ENCODE measurements at regions not wholly inside any gene's neighbourhood (a gene's known extent, or its start where the extent isn't known, plus 50 kb on each side); places are given as distances from the start of the nearest gene placed in this dataset.

DNA sequence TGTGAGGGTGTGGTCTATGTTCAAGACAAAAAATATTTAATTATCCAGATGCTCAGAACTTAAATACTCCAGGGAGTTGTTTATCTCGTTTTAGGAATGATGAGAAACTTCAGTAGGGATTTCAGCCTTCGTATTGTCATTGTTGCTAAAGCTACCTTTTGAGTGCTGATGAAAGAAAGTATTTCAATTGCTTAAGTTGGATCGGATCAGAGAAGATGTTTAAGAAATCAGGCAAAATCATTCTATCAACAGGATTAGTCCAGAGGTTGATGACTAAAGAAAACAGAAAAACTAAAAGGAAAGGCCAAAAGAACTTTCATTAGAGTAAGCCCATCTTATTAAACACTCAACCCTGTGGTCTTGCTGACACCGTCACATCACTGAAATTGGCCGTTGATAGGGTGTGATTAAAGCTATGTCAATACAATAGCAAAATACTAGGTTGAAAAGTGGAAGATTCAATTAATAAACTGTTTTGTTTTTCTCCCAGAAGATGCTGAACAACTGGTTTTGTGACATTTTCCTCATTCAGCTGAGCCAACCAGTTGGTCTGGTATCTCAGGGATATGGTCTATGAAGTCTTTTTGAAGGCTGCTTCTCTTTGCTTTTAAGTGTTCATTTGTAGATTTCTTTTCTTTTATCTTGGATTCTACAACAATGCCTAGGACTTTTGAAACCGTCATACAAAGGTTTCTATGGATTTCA lies 551.7 kb downstream of the SLC4A3 start:
- no peak overlapping the region for H3K4me3 ChIP-seq (ENCODE audit: low read depth, low read length)
- TF ChIP-seq, protein P1, sequence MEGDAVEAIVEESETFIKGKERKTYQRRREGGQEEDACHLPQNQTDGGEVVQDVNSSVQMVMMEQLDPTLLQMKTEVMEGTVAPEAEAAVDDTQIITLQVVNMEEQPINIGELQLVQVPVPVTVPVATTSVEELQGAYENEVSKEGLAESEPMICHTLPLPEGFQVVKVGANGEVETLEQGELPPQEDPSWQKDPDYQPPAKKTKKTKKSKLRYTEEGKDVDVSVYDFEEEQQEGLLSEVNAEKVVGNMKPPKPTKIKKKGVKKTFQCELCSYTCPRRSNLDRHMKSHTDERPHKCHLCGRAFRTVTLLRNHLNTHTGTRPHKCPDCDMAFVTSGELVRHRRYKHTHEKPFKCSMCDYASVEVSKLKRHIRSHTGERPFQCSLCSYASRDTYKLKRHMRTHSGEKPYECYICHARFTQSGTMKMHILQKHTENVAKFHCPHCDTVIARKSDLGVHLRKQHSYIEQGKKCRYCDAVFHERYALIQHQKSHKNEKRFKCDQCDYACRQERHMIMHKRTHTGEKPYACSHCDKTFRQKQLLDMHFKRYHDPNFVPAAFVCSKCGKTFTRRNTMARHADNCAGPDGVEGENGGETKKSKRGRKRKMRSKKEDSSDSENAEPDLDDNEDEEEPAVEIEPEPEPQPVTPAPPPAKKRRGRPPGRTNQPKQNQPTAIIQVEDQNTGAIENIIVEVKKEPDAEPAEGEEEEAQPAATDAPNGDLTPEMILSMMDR (conservative IDR thresholded peaks at IDR 0.05; ENCODE audit: low read depth, low read length): no peak
- DNase-seq (ENCODE audit: low read depth): no peak

DNA sequence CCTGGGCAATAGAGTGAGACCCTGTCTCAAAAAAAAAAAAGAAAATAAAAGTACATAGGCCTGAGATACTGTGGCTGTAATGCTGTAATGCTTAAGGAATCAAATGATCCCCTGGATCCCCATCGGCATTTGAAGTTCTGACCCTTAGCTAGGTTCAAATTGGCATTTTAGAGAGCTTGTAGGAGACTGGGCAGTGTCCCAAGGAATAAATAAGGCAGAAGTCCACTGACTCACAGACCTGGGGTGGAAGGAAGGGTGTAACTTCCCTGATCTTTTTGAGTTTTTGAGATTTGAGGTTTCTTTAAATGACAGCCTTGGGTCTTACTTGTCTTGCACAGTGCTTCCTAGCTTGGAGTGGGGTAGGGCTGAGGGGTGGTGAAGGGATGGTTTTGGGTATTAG lies 553.7 kb downstream of the SLC4A3 start:
- no peak overlapping the region for H3K4me3 ChIP-seq (ENCODE audit: low read depth, low read length)
- no peak for DNase-seq (ENCODE audit: low read depth)
- TF ChIP-seq, protein P1 (conservative IDR thresholded peaks at IDR 0.05; ENCODE audit: low read depth, low read length): no peak

DNA sequence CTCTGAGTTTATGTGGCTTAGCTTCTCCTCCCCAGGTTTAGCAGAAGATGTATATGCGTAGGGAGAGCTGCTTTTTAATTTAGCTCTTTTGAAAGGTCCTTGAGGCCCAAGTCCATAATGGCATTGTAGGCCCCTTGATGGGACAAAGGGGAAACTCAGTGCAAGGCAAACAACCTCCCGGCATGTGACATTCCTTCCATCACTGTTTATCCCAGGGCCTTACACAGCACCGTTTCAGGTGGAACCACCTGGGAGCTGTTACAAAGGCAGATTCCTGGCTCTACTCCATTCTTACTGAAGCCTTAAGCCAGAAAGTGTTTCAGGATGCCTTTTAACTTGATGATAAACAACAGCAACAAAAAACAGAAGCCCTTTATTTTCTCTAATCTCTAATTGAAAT lies 555.4 kb downstream of the SLC4A3 start:
- DNase-seq (ENCODE audit: low read depth): no peak
- no peak overlapping the region for H3K4me3 ChIP-seq (ENCODE audit: low read depth, low read length)
- TF ChIP-seq, protein P1 (conservative IDR thresholded peaks at IDR 0.05; ENCODE audit: low read depth, low read length): no peak

DNA sequence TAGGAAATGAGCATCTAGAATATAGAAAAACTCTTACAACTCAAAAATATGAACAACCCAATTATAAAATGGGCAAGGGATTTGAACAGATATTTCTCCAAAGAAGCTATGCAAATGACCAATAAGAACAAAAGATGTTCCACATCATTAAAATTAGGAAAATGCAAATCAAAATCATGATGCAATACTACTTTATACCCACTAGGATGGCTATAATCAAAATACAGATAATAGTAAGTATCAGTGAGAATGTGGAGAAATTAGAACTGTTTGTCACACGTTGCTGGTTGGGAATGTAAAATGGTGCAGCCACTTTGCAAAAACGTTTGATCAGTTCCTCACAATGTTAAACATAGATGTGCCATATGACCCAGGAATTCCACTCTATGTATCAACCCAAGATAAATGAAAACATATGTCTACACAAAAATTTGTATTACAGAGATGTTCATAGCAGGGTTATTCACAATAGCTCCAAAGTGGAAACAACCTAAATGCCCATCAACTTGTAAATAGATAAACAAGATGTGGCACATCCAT lies 558.4 kb downstream of the SLC4A3 start:
- TF ChIP-seq, protein P1 (conservative IDR thresholded peaks at IDR 0.05; ENCODE audit: low read depth, low read length): peak; percentile 7
- no peak overlapping the region for H3K4me3 ChIP-seq (ENCODE audit: low read depth, low read length)
- DNase-seq (ENCODE audit: low read depth): no peak

DNA sequence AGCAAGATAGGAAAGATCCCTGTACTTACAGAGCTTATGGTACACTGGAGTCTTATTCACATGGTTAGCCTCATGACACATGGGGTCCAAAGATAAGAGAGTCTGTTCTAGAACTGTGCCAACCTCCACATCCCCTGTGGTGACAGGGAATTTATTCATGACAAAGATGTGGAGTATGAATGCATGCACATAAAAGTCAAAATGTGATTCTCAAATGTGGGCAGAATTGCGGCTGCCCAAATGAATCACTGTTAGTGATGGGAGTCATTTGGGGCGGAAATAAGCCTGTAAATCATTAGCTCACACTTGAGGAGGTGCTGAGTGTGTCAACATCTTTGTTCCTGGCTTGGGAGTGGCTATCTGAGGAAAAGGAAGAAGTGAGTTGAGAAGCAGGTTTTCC lies 560.6 kb downstream of the SLC4A3 start:
- TF ChIP-seq, protein P1 (conservative IDR thresholded peaks at IDR 0.05; ENCODE audit: low read depth, low read length): no peak
- no peak overlapping the region for H3K4me3 ChIP-seq (ENCODE audit: low read depth, low read length)
- DNase-seq (ENCODE audit: low read depth): peak; percentile 70

DNA sequence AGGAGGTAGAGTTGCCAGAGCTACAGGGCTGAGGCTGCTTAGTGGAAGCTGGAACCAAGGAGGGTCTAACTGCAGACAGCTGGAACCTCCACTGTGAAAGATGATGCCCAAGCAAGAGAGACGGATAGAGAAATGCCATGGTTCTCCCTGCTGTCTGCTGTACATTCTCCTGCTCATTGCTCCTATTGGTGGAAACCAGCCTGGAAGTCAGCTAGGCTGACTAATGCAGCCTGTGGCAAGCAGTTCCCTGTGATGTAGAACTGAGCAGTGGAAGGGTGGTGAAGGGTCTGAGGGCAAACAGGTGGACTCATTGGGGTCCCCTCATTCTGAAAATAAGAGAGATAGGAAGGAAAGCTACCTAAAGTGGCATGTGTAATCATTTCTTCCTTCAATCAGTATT lies 563.6 kb downstream of the SLC4A3 start:
- TF ChIP-seq, protein P1 (conservative IDR thresholded peaks at IDR 0.05; ENCODE audit: low read depth, low read length): no peak
- no peak for DNase-seq (ENCODE audit: low read depth)
- H3K4me3 ChIP-seq (ENCODE audit: low read depth, low read length): no peak overlapping the region

DNA sequence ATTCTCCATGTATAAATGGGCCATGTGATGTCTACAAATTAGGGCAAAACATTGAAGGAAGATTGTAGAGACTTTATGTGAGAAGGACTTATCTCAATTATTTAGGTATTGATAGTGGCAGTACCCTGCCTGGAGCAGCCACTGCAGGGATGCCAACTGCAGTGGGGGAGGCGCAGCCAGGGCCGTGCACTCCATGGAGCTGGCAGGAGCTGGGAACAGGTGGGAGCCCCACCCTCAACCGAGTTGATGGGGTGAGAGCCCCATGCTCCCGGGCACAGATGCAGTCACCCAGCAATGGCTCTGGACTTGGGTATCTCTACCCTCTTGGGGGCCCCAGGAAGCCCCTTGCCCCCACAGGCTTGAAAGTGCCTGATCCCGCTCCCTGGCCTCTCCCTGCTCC lies 564.3 kb downstream of the SLC4A3 start:
- TF ChIP-seq, protein P1 (conservative IDR thresholded peaks at IDR 0.05; ENCODE audit: low read depth, low read length): no peak
- DNase-seq (ENCODE audit: low read depth): no peak
- no peak overlapping the region for H3K4me3 ChIP-seq (ENCODE audit: low read depth, low read length)
